Endodermal cell (in vitro differentiated cells): ENCODE measurements at regions not wholly inside any gene's neighbourhood (a gene's known extent, or its start where the extent isn't known, plus 50 kb on each side); places are given as distances from the start of the nearest gene placed in this dataset.

Source experiments
- DNase-seq: peaks from one replicate; pipeline ENCODE4 v3.0.0-alpha.2; 2017
- H3K27ac ChIP-seq: 2 replicates; pipeline ENCODE4 v1.5.1; 2013; ENCODE audit warnings: mild to moderate bottlenecking, low read depth, low read length, moderate library complexity
- H3K27me3 ChIP-seq: 2 replicates; pipeline ENCODE4 v1.6.1; 2013; ENCODE audit warnings: mild to moderate bottlenecking, low read length, moderate library complexity; ENCODE audit not compliant: insufficient read depth, control insufficient read depth, poor library complexity, severe bottlenecking
- H3K36me3 ChIP-seq: 2 replicates; pipeline ENCODE4 v1.7.0; 2013; ENCODE audit warnings: mild to moderate bottlenecking, low read length, moderate library complexity; ENCODE audit not compliant: control insufficient read depth, insufficient read depth
- H3K4me1 ChIP-seq: one replicate; pipeline ENCODE4 v1.7.0; 2013; ENCODE audit warnings: low read length; ENCODE audit not compliant: control insufficient read depth, insufficient read depth
- H3K4me3 ChIP-seq: 2 replicates; pipeline ENCODE4 v1.5.1; 2013; ENCODE audit warnings: mild to moderate bottlenecking, low read length, moderate library complexity
- H3K9ac ChIP-seq: 2 replicates; pipeline ENCODE4 v1.6.1; 2013; ENCODE audit warnings: mild to moderate bottlenecking, low read length, moderate library complexity; ENCODE audit not compliant: poor library complexity, severe bottlenecking; ENCODE audit errors: extremely low read depth
- H3K9me3 ChIP-seq: 2 replicates; pipeline ENCODE4 v1.6.1; 2013; ENCODE audit warnings: mild to moderate bottlenecking, low read length, moderate library complexity; ENCODE audit not compliant: control insufficient read depth
- H3K27ac Mint-ChIP-seq: 2 replicates; pipeline ENCODE4 v1.8.0; 2020; ENCODE audit warnings: mixed read lengths
- H3K27me3 Mint-ChIP-seq: 2 replicates; pipeline ENCODE4 v1.8.0; 2021; ENCODE audit warnings: mild to moderate bottlenecking, mixed read lengths; ENCODE audit not compliant: insufficient read depth
- H3K36me3 Mint-ChIP-seq: 2 replicates; pipeline ENCODE4 v1.8.0; 2020; ENCODE audit warnings: low read depth, mixed read lengths
- H3K4me1 Mint-ChIP-seq: 2 replicates; pipeline ENCODE4 v1.8.0; 2020; ENCODE audit warnings: mixed read lengths
- H3K4me3 Mint-ChIP-seq: 2 replicates; pipeline ENCODE4 v1.8.0; 2020; ENCODE audit warnings: mild to moderate bottlenecking, moderate library complexity, mixed read lengths
- H3K9me3 Mint-ChIP-seq: 2 replicates; pipeline ENCODE4 v1.8.0; 2020; ENCODE audit warnings: mild to moderate bottlenecking, mixed read lengths
- CTCF ChIP-seq: fragments of 200-600 bp; sonication (generic); conservative IDR thresholded peaks from 2 replicates; pipeline ENCODE4 v1.5.0; 2021; ENCODE audit warnings: antibody characterized with exemption, mild to moderate bottlenecking
- WGBS, 2 experiments: methylation state at CpG; one replicate each; pipeline versions ENCODE4 v1.1.5 to v1.1.7; 2013; ENCODE audit warnings: missing lambda C conversion rate in 2 of 2, mixed read lengths in 1 of 2; ENCODE audit not compliant: insufficient coverage in 1 of 2, insufficient read length in 1 of 2; 5-methylcytosine and 5-hydroxymethylcytosine counted together

DNA sequence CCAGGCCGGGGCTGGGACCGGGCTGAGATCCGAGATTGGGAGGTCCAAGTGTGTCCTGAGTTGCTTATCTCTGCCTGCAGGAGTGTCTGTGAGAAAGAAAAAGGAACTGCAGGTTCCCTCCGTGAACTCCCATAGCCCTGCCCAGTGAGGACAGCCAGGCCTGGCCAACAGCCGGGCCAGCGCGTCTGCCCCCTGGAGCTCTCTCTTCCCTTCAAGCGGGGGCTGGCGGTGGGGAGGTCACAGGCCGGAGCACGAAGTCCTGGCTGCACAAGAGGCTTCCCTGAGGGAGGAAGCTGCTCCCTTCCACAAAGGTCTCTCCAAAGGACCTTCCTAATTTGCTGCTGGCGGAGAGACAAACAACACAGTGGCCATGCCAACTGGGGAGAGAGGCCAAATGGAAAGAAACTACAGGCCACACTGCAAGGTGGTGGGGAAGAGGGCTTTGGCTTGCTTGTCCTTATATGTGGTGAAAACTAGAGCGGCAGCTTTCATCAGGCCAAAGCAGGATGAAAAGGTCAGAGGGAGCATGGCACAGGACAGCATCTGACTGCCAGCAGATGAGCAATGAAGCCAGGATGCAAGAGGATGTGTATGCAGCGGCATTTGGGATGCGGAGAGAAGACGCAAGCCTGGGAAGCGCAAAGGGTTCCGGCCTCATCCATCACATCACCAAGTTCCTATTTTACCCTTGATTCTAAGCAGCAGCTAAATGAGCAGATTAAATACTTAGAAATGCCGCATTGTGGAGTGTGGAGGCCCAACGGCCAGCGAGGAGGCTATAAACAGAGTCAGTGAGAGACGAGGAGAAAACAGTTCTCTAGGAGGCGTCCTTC lies 260.0 kb downstream of the ERMARD start:
- Histone ChIP-seq H3K27me3 (peaks cover 13% of the 10 kb centered on the region), H3K4me1 (peaks cover 12% of the 10 kb centered on the region), H3K4me3 (no peak overlapping the region), H3K36me3 (no peaks in the 10 kb centered on the region), H3K9me3 (no peaks in the 10 kb centered on the region), H3K9ac (no peak overlapping the region), H3K27ac (no peak overlapping the region)
- DNase-seq = no peak
- WGBS, 2 experiments = 89 to 90% methylated on average over 16 to 23 of the region's 23 CpGs
- TF ChIP-seq CTCF = no peak
- Mint-ChIP-seq H3K27me3 (peaks cover 14% of the 10 kb centered on the region), H3K4me3 (no peak overlapping the region), H3K4me1 (peaks cover 36% of the 10 kb centered on the region), H3K27ac (no peak overlapping the region), H3K9me3 (peaks cover under 1% of the 10 kb centered on the region), H3K36me3 (no peaks in the 10 kb centered on the region)

DNA sequence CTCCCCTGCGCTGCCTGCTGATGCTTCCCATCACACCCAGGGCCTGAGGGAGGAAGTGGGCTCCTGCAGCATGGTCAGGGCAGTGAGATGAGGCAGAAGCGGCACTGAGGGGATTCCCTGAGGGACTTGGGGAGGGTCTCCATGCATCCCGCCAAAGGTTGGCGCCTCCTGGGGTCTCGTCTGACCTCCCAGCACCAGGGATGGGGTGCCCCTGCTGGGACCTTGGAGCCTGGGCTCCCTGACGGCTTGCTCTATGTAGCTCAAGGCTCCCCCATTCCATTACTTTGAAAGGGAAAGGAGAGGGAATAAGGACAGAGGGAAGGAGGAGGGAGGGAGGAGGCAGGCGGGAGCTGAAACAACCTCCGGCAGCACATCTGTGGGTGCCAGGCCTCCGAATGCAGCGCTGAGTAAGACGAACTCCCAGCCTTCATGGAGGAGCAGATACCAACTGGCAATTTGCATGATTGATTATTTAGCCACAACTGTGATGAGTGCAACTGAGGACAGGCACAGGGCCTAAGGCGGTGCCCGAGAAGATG lies 259.3 kb downstream of the ERMARD start:
- Mint-ChIP-seq H3K27me3 (peaks cover 14% of the 10 kb centered on the region), H3K36me3 (no peaks in the 10 kb centered on the region), H3K4me1 (peaks cover 37% of the 10 kb centered on the region), H3K4me3 (no peak overlapping the region), H3K9me3 (peaks cover 5% of the 10 kb centered on the region), H3K27ac (no peak overlapping the region)
- Histone ChIP-seq H3K4me3 (no peak overlapping the region), H3K4me1 (peaks cover 12% of the 10 kb centered on the region), H3K9ac (no peak overlapping the region), H3K9me3 (peaks cover 4% of the 10 kb centered on the region), H3K27ac (no peak overlapping the region), H3K27me3 (peaks cover 13% of the 10 kb centered on the region), H3K36me3 (no peaks in the 10 kb centered on the region)
- WGBS, 2 experiments = 93 to 100% methylated on average over 7 to 13 of the region's 13 CpGs
- TF ChIP-seq CTCF = no peak
- DNase-seq = no peak

- Mint-ChIP-seq H3K4me1 (peaks cover 37% of the 10 kb centered on the region), H3K27me3 (peaks cover 2% of the 10 kb centered on the region), H3K27ac (peak overlapping the region; percentile 95), H3K36me3 (peaks cover 12% of the 10 kb centered on the region), H3K9me3 (peaks cover 29% of the 10 kb centered on the region), H3K4me3 (peak overlapping the region; percentile 47)
- Histone ChIP-seq H3K27ac (peak overlapping the region; percentile 85), H3K27me3 (no peaks in the 10 kb centered on the region), H3K4me3 (no peak overlapping the region), H3K4me1 (peaks cover 12% of the 10 kb centered on the region), H3K9ac (no peak overlapping the region), H3K36me3 (no peaks in the 10 kb centered on the region), H3K9me3 (peaks cover 28% of the 10 kb centered on the region)
- no peak for TF ChIP-seq CTCF
- 87 to 94% methylated on average over 12 to 16 of the region's 16 CpGs for WGBS, 2 experiments
- DNase-seq = no peak
Measured at GRCh38 chr6:170008294-170008785, 256.9 kb downstream of the ERMARD start.
